ENCODE measurements at regions not wholly inside any gene's neighbourhood (a gene's known extent, or its start where the extent isn't known, plus 50 kb on each side); places are given as distances from the start of the nearest gene placed in this dataset.

DNA sequence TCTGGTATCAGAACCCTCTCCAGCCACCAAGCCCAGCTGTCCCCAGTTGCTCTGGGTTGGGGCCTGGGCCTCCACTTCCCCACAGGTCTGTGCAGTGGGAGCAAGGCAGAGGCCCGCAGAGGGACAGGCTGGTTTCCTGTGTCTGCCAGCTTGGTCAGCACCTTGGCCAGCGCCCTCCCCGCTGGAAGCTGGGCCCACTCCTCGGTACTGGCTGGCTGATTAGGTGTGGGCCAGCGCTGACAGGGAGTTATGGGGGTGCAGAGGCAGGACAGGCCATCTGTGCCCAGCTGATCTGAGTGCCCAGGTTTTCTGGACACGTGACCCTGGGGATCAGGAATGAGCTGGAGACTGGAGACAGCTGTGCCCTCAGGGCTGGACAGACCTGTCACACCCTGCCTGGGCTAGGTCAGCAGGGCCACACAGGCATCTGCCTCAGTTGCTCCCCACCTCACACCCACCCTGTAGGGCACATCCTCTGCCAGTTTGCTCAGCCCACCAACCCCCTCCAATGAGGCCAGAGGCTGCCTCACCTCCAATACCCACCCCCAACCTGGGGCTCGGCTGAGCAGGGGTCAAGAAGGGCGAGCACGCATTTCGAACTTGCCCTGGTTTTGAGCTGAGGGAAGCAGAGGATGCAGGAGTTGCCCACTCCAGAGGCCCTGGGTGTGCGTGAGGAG lies 175.3 kb downstream of the IGLL1 start (continued):
- TF ChIP-seq ZNF547 (CRISPR knock-in tag; IDR thresholded peaks at IDR 0.05) (no peak), ZNF362 (CRISPR knock-in tag; IDR thresholded peaks at IDR 0.05; ENCODE audit: borderline replicate concordance) (0 out of 2 replicates have a peak, but pooled peaks have one; percentile 37), RFX1 (IDR thresholded peaks at IDR 0.05) (no peak), MBNL3 (CRISPR knock-in tag; conservative IDR thresholded peaks at IDR 0.05) (no peak), ZNF891 (CRISPR knock-in tag; IDR thresholded peaks at IDR 0.05) (peak; percentile 82; the same call in 1 of the 2 replicates), TCF7 (IDR thresholded peaks at IDR 0.05; ENCODE audit: low read depth) (no peak), GTF2F1 (IDR thresholded peaks at IDR 0.05; ENCODE audit: low read length) (no peak), NONO (IDR thresholded peaks at IDR 0.05) (no peak), NONO (CRISPR knock-in tag; conservative IDR thresholded peaks at IDR 0.05) (no peak), GFI1 (CRISPR knock-in tag; IDR thresholded peaks at IDR 0.05; ENCODE audit: borderline replicate concordance) (no peak), ZNF7 (CRISPR knock-in tag; IDR thresholded peaks at IDR 0.05) (no peak), ZNF124 (CRISPR knock-in tag; IDR thresholded peaks at IDR 0.05) (peak; percentile 59; the same call in 1 of the 2 replicates), ZNF530 (CRISPR knock-in tag; IDR thresholded peaks at IDR 0.05; ENCODE audit: low read depth) (no peak), AHR (CRISPR knock-in tag; IDR thresholded peaks at IDR 0.05) (peak; percentile 56; the same call in 1 of the 2 replicates), JUN (CRISPR knock-in tag; IDR thresholded peaks at IDR 0.05) (no peak), TGIF2 (CRISPR knock-in tag; IDR thresholded peaks at IDR 0.05) (peak; percentile 53; the same call in 1 of the 2 replicates), SOX5 (CRISPR knock-in tag; IDR thresholded peaks at IDR 0.05; ENCODE audit: borderline replicate concordance) (0 out of 2 replicates have a peak, but pooled peaks have one; percentile 27), ZNF879 (CRISPR knock-in tag; IDR thresholded peaks at IDR 0.05) (no peak), ATRX (CRISPR knock-in tag; IDR thresholded peaks at IDR 0.05; ENCODE audit: borderline replicate concordance) (no peak), SRY (CRISPR knock-in tag; IDR thresholded peaks at IDR 0.05) (peak; percentile 92), ZNF772 (CRISPR knock-in tag; IDR thresholded peaks at IDR 0.05) (no peak), KMT2B (CRISPR knock-in tag; IDR thresholded peaks at IDR 0.05) (peak; percentile 50; the same call in 1 of the 2 replicates), PAF1 (CRISPR knock-in tag; IDR thresholded peaks at IDR 0.05) (no peak), GPN1 (CRISPR knock-in tag; IDR thresholded peaks at IDR 0.05; ENCODE audit: borderline replicate concordance) (peak; percentile 91; the same call in 1 of the 2 replicates)
- TF ChIP-seq, protein P1, sequence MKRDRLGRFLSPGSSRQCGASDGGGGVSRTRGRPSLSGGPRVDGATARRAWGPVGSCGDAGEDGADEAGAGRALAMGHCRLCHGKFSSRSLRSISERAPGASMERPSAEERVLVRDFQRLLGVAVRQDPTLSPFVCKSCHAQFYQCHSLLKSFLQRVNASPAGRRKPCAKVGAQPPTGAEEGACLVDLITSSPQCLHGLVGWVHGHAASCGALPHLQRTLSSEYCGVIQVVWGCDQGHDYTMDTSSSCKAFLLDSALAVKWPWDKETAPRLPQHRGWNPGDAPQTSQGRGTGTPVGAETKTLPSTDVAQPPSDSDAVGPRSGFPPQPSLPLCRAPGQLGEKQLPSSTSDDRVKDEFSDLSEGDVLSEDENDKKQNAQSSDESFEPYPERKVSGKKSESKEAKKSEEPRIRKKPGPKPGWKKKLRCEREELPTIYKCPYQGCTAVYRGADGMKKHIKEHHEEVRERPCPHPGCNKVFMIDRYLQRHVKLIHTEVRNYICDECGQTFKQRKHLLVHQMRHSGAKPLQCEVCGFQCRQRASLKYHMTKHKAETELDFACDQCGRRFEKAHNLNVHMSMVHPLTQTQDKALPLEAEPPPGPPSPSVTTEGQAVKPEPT (CRISPR knock-in tag; IDR thresholded peaks at IDR 0.05; ENCODE audit: low read depth): no peak
- TF ChIP-seq, protein P2, sequence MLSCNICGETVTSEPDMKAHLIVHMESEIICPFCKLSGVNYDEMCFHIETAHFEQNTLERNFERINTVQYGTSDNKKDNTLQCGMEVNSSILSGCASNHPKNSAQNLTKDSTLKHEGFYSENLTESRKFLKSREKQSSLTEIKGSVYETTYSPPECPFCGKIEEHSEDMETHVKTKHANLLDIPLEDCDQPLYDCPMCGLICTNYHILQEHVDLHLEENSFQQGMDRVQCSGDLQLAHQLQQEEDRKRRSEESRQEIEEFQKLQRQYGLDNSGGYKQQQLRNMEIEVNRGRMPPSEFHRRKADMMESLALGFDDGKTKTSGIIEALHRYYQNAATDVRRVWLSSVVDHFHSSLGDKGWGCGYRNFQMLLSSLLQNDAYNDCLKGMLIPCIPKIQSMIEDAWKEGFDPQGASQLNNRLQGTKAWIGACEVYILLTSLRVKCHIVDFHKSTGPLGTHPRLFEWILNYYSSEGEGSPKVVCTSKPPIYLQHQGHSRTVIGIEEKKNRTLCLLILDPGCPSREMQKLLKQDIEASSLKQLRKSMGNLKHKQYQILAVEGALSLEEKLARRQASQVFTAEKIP (CRISPR knock-in tag; IDR thresholded peaks at IDR 0.05; ENCODE audit: borderline replicate concordance): no peak
